ENCODE measurements at regions not wholly inside any gene's neighbourhood (a gene's known extent, or its start where the extent isn't known, plus 50 kb on each side); places are given as distances from the start of the nearest gene placed in this dataset.

GRCh38 chr2:128868686-128869551 is 550.3 kb upstream of the HS6ST1 start:
- no peak for DNase-seq (ENCODE audit: low spot score)
- intact Hi-C loops (cut with DNase I) = no loop called here

DNA sequence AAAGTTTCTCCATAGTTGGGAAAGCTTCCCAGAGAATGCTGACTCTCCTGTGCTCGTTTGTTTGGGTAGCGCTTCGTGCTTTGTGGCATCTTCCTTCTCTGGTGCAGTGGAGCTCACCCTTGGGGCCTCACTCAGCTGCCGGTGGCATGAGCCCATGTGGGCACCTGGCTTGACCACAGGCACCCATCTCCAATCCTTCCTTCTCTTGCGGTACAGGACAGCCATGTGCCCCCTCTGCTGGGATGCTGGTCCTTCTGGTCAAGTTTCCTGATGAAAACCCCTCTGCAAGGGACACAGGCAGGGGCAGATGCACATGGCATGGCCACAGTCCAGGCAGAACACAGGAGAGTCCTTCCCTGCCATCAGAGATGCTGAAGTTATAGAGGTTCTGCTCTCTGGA is 555.9 kb upstream of the HS6ST1 start:
- intact Hi-C loops (cut with DNase I) = no loop called here

GRCh38 chr2:128876986-128877983 is 558.6 kb upstream of the HS6ST1 start:
- DNase-seq (ENCODE audit: low spot score) = no peak
- intact Hi-C loops (cut with DNase I) = no loop called here

More for the DNA sequence above, 555.9 kb upstream of the HS6ST1 start:
- no peak for DNase-seq (ENCODE audit: low spot score)

DNA sequence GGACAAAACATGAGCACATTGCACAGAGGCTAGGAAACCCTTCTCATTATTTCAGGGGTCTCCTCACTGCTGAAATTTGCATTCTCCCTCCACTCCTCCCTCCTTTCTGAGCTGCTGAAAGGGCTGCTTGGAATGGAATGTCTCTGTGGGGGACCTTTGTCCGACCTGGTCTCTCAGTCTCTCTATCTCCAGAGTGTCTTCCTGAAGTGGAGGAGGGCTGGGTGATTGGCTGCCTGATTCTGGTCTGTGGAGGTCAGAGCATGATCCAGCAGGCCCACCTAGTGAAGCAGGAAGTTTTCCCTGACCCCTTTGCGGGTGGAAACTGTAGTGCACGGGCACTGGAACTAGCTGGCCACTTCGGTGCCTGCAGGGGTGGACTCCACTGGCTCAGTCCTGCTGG is 560.5 kb upstream of the HS6ST1 start:
- no peak for DNase-seq (ENCODE audit: low spot score)
- intact Hi-C loops (cut with DNase I) = no loop called here

GRCh38 chr2:128894896-128895295 is 576.2 kb upstream of the HS6ST1 start:
- intact Hi-C loops (cut with DNase I) = no loop called here
- DNase-seq (ENCODE audit: low spot score) = no peak

GRCh38 chr2:128901572-128902391 is 583.1 kb upstream of the HS6ST1 start:
- DNase-seq (ENCODE audit: low spot score) = peak; percentile 65
- intact Hi-C loops (cut with DNase I) = no loop called here

DNA sequence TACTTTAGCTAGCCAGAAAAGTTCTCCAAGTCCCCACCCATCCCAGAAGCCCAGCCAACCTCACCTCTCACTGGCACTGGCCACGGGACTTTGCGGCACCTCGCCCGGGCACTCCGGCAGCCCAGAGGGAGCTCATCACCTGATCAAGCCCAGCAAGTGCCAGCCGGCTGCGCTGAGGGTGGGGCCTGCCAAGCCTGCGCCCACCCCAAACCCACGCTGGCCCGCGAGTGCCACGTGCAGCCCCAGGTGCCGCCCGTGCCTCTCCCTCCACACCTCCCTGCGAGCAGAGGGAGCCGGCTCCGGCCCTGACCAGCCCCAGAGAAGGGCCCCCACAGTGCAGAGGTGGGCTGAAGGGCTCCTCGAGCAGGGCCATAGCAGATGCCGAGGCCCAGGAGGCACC is 585.0 kb upstream of the HS6ST1 start:
- no peak for DNase-seq (ENCODE audit: low spot score)
- intact Hi-C loops (cut with DNase I) = no loop called here

GRCh38 chr2:128911276-128911675 is 592.6 kb upstream of the HS6ST1 start:
- intact Hi-C loops (cut with DNase I) = no loop called here
- no peak for DNase-seq (ENCODE audit: low spot score)

DNA sequence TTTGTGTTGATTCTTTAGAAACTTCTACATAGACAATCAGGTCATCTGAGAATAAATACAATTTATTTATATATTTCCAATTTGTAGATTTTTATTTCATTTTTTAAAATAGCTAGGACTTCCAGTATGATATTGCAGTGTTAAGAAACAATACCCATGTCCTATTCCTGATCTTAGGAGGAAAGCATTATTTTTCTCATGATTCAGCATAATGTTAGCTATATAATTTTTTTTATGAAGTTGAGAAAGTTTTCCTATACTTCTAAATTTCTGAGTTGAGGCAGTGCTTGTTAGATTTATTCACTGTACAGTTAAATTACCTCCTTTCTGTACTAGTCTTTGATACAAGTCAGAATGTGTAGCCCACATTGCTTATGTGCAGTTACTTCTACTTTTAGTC is 595.7 kb upstream of the HS6ST1 start:
- intact Hi-C loops (cut with DNase I) = no loop called here
- DNase-seq (ENCODE audit: low spot score) = no peak

DNA sequence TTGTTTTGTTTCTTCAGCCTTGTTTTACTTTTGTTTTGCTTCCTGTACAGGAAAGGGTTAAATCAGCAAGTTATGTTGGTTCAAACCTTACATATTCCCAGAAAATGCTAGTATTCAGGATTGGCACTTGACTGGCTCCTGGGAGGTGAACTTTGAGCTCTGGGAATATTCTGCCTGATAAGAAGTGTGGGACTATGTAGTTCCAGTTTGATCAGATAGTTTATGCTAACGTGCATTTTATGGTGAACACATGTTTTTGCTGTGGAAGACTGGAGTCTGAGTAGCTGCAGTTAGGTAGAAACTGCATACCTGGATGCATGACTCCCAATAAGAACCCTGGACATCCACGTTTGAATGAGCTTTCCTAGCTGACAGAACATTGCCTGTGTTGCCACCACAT is 603.1 kb upstream of the HS6ST1 start:
- no peak for DNase-seq (ENCODE audit: low spot score)
- intact Hi-C loops (cut with DNase I) = no loop called here

DNA sequence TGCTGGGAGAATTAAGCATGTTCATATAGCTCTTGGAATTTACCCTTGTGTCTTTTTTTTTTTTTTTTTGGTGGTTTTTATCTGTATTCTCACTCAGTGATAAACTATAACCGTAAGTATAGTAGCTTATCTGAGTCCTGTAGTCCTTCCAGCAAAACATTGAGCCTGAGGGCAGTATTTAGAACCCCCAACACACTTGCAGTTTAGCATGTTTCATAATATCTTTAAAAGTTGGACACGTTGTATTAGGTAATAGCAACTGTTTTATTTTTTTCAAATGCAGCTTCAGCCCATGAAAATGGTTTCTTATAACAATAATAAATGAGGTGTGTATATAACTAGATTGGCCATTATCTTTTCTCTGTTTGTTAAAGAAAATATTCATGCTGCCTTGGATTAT is 603.5 kb upstream of the HS6ST1 start:
- DNase-seq (ENCODE audit: low spot score) = no peak
- intact Hi-C loops (cut with DNase I) = no loop called here

DNA sequence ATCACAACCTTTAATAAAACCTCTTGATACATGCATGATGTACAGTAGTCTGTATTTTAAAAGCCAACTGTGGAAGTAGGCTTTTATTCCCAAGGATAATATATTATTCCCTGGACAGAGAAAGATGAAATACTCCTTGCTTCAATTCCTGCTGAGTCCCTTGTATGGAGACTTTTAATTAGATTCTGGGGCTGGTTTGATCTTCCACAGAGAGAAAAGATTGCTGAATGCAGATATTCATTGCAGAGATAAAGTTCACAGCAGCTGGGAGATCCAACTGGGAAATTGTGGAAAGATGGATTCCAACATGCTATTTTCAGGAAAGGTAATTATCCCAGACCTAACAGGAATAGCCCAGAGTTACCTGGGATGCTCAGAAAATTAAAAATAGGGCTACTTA is 607.0 kb upstream of the HS6ST1 start:
- intact Hi-C loops (cut with DNase I) = no loop called here
- DNase-seq (ENCODE audit: low spot score) = no peak

DNA sequence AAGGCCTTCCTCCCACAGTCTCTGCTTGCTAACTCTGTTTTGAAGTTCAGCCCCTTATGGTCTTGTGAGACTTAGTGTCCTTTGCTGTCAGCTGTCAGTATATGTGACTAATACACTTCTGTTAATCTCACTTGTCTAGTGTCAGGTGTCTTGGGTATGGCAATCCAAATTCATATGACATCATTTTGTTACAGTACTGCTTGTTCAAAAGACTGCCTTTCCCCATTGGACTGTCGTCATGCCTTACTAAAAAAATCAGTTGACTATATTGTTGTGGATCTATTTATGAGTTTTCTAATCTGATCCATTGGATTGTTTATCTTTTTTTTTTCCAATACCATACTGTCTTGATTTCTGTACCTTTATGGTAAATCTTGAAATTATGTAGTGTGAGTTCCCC is 611.4 kb upstream of the HS6ST1 start:
- DNase-seq (ENCODE audit: low spot score) = no peak
- intact Hi-C loops (cut with DNase I) = no loop called here

DNA sequence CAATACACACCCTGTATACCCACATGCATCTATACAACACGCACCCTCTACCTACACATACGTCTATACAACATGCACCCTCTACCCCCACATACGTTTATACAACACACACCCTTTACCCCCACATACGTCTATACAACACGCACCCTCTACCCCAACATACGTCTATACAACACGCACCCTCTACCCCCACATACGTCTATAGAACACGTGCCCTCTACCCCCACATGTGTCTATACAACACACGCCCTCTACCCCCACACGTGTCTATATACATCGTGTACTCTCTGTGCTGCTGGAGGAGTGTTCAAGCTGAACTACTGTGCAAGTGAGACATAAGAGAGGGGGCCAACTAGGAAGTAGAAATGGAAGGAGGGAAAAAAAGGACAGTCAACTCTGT is 621.7 kb upstream of the HS6ST1 start:
- DNase-seq (ENCODE audit: low spot score) = no peak
- intact Hi-C loops (cut with DNase I) = no loop called here

DNA sequence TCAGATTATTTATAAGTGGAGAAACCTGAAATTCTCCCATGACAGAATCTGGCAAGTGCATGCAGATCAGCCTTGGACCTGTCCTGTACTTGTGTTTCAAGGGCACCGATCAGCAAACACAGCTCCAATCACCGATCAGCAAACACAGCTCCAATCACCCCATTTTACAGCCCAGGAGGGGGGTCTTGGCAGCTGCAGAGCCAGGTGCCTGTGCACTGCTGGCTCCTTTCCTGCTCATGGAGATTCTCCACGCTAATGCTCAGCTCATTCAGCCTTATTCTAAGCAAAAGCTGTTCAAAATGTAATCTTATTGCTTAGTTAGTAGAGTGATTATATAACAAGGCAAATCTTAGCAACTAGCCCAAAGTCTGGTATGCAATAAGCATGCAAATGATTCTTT is 623.1 kb upstream of the HS6ST1 start:
- intact Hi-C loops (cut with DNase I) = no loop called here
- DNase-seq (ENCODE audit: low spot score) = no peak

GRCh38 chr2:128949360-128949759 is 630.7 kb upstream of the HS6ST1 start:
- intact Hi-C loops (cut with DNase I) = no loop called here
- no peak for DNase-seq (ENCODE audit: low spot score)

DNA sequence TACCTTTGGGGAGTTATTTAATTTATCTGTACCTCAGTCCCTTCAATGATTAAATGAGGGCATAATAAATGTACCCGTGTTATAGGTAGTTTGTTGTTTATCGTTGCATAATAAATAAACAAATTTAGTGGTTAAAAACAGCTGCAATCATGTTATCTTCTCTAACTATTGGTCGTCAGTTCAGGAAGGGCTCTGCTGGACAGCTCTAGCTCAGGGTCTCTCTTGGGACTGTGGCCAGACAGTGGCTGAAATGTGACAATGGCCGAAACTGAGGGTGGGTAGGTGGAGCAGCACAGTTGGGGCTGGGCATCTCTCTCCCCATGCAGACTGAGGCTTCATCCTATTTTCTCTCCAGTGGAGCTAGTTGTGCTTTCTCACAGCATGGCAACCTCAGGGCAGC is 632.1 kb upstream of the HS6ST1 start:
- intact Hi-C loops (cut with DNase I) = no loop called here
- no peak for DNase-seq (ENCODE audit: low spot score)

DNA sequence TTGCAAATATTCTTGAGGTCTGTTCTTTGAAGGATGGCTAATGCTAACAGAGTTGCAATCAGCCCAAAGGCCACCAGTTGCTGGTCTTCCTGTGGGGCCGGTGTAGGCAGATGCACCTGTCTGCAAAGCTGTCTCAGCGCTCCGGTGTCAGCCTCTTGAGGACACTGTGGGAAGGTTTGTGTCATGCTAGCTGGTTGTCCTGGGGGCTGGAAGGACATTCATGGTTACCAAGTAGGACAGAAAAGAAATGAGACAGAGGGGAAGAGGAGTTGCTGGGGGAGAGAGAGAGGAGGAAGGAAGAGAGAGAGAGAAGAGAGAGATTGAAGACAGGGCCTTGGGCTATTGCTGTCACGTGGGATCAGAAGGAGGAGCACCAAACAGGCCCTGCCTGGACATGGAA is 639.6 kb upstream of the HS6ST1 start:
- intact Hi-C loops (cut with DNase I) = no loop called here
- no peak for DNase-seq (ENCODE audit: low spot score)

DNA sequence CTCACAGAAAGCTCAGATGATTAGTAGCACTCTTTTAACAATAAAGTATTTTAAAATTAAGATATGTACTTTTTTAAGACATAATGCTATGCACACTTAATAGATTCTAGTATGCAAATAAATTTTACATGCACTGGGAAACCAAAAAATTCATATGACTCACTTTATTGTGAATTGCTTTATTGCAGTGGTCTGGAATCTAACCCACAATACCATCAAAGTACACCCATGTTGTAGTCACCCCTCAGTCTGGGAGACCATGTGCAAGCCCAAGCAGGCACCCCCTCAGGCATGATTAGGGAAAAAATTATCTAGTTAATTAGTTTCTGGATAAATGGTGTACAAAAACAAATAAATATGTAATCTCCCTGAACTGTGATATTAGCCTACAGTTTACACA is 649.0 kb upstream of the HS6ST1 start:
- DNase-seq (ENCODE audit: low spot score) = no peak
- intact Hi-C loops (cut with DNase I) = no loop called here

DNA sequence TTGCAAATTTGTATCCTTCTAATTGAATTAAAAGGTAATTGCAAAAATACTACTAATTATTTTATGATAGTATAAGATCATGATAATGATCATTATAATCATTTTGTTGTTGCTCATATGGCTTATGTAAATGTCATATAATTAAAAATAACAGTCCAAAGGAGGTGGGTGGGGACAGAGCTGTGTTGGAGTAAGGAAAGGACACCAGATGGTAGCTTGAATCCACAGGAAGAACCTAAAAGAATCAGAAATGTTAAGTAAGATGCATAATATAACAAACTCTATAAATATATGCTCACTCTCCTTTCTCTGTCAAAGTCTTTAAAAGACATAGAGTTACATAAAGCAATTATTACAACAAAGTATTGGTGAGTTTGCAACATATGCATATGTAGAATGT is 650.7 kb upstream of the HS6ST1 start:
- no peak for DNase-seq (ENCODE audit: low spot score)
- intact Hi-C loops (cut with DNase I) = no loop called here
